Ishikawa (cell line): ENCODE measurements at regions not wholly inside any gene's neighbourhood (a gene's known extent, or its start where the extent isn't known, plus 50 kb on each side); places are given as distances from the start of the nearest gene placed in this dataset.

Experiments used
- CEBPB ChIP-seq: IDR thresholded peaks from 2 replicates; pipeline ENCODE4 v1.6.1; 2012
- CREB1 ChIP-seq: IDR thresholded peaks from 2 replicates; pipeline ENCODE4 v1.6.1; 2012; ENCODE audit warnings: low read depth
- EGR1 ChIP-seq: IDR thresholded peaks from 2 replicates; pipeline ENCODE4 v1.6.1; 2012
- EP300 ChIP-seq: IDR thresholded peaks from 2 replicates; pipeline ENCODE4 v1.6.1; 2012; ENCODE audit warnings: borderline replicate concordance
- FOXM1 ChIP-seq: IDR thresholded peaks from 2 replicates; pipeline ENCODE4 v1.6.1; 2012; ENCODE audit warnings: low read depth, borderline replicate concordance
- MAX ChIP-seq: IDR thresholded peaks from 2 replicates; pipeline ENCODE4 v1.6.1; 2012
- RAD21 ChIP-seq: IDR thresholded peaks from 2 replicates; pipeline ENCODE4 v1.6.1; 2012; ENCODE audit warnings: low read depth
- TAF1 ChIP-seq: IDR thresholded peaks from 2 replicates; pipeline ENCODE4 v1.6.1; 2012; ENCODE audit warnings: low read depth, mild to moderate bottlenecking
- TEAD4 ChIP-seq: IDR thresholded peaks from 2 replicates; pipeline ENCODE4 v1.6.1; 2012
- YY1 ChIP-seq: IDR thresholded peaks from 2 replicates; pipeline ENCODE4 v1.6.1; 2012; ENCODE audit warnings: low read depth
- TF ChIP-seq, protein P1 (sequence below): IDR thresholded peaks from 2 replicates; pipeline ENCODE4 v1.6.1; 2012; ENCODE audit warnings: low read depth, mild to moderate bottlenecking

DNA sequence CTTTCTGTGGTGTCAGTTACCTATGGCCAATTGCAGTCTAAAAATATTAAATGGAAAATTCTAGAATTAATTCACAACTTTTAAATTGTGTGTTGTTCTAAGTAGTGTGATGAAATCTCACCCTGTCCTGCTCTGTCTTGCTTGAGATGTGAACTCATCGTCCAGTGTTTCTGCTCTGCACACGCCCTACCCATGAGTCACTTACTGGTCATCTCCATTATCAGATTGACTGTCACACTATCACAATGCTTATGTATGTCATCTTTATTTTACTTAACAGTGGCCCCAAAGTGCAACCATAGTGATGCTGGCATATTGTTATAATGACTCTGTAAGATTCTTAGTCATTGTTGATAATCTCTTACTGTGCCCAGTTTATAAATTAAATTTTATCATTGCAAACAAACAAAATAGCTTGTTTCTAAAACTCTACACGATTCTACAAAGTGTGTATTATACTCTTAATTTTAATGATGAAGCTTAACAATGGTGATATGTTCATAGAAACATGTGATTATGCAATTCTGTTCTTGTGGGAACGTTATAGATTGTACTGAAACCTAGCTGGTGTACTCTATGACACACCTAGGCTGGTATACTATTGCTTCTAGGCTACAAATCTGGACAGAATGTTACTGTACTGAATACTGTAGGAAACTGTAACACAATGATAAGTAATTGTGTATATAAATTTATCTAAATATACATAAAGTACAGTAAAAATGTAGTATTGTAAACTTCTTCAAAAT lies 1086.8 kb upstream of the PIK3C3 start:
- TF ChIP-seq, protein P1, sequence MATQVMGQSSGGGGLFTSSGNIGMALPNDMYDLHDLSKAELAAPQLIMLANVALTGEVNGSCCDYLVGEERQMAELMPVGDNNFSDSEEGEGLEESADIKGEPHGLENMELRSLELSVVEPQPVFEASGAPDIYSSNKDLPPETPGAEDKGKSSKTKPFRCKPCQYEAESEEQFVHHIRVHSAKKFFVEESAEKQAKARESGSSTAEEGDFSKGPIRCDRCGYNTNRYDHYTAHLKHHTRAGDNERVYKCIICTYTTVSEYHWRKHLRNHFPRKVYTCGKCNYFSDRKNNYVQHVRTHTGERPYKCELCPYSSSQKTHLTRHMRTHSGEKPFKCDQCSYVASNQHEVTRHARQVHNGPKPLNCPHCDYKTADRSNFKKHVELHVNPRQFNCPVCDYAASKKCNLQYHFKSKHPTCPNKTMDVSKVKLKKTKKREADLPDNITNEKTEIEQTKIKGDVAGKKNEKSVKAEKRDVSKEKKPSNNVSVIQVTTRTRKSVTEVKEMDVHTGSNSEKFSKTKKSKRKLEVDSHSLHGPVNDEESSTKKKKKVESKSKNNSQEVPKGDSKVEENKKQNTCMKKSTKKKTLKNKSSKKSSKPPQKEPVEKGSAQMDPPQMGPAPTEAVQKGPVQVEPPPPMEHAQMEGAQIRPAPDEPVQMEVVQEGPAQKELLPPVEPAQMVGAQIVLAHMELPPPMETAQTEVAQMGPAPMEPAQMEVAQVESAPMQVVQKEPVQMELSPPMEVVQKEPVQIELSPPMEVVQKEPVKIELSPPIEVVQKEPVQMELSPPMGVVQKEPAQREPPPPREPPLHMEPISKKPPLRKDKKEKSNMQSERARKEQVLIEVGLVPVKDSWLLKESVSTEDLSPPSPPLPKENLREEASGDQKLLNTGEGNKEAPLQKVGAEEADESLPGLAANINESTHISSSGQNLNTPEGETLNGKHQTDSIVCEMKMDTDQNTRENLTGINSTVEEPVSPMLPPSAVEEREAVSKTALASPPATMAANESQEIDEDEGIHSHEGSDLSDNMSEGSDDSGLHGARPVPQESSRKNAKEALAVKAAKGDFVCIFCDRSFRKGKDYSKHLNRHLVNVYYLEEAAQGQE = no peak
- TF ChIP-seq MAX (no peak), TAF1 (no peak), EP300 (no peak), CREB1 (no peak), CEBPB (no peak), FOXM1 (no peak), EGR1 (no peak), YY1 (no peak), TEAD4 (no peak), RAD21 (no peak)
